ENCODE measurements at regions not wholly inside any gene's neighbourhood (a gene's known extent, or its start where the extent isn't known, plus 50 kb on each side); places are given as distances from the start of the nearest gene placed in this dataset.

DNA sequence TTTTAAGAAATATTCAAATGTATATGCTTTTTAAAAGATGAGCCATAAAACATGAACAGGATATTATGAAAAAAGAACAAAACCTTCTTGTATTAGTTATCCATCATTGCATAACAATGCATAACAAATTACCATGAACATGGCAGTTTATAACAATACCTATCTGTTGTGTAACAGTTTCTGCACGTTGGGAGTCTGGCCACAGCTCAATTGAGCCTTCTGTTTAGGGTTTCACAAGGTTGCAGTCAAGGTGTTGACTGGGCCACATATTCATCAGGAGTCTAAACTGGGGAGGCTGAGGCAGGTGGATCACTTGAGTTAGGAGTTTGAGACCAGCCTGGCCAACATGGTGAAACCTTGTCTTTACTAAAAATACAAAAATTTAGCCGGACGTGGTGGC lies 149.4 kb upstream of the SMLR1 start:
- TF ChIP-seq, protein P1, sequence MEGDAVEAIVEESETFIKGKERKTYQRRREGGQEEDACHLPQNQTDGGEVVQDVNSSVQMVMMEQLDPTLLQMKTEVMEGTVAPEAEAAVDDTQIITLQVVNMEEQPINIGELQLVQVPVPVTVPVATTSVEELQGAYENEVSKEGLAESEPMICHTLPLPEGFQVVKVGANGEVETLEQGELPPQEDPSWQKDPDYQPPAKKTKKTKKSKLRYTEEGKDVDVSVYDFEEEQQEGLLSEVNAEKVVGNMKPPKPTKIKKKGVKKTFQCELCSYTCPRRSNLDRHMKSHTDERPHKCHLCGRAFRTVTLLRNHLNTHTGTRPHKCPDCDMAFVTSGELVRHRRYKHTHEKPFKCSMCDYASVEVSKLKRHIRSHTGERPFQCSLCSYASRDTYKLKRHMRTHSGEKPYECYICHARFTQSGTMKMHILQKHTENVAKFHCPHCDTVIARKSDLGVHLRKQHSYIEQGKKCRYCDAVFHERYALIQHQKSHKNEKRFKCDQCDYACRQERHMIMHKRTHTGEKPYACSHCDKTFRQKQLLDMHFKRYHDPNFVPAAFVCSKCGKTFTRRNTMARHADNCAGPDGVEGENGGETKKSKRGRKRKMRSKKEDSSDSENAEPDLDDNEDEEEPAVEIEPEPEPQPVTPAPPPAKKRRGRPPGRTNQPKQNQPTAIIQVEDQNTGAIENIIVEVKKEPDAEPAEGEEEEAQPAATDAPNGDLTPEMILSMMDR (IDR thresholded peaks at IDR 0.05; ENCODE audit: poor library complexity) = no peak
- TF ChIP-seq EZH2 (IDR thresholded peaks at IDR 0.05; ENCODE audit: borderline replicate concordance) = no peak
